GM18519 (cell line): ENCODE measurements at regions not wholly inside any gene's neighbourhood (a gene's known extent, or its start where the extent isn't known, plus 50 kb on each side); places are given as distances from the start of the nearest gene placed in this dataset.
"Not testable (repeated sequence)": the region's sequence is repeated elsewhere in the genome, so short reads cannot be mapped to it uniquely, and the experiment has no call there.

Source experiments
- ATAC-seq: cut with Tn5 transposase; IDR thresholded peaks from one replicate; pipeline ENCODE4 v1.9.1; 2021; ENCODE audit warnings: mild to moderate bottlenecking, moderate library complexity; ENCODE audit not compliant: unreplicated experiment, low FRiP score

- ATAC-seq, result no peak
Observed at GRCh38 chr4:57220172-57220571, 110.0 kb upstream of the IGFBP7 start.

GRCh38 chr4:57219431-57219830 lies 109.2 kb upstream of the IGFBP7 start:
- no peak for ATAC-seq

- no peak for ATAC-seq
Observed at GRCh38 chr4:57214654-57215411, 104.6 kb upstream of the IGFBP7 start.

DNA sequence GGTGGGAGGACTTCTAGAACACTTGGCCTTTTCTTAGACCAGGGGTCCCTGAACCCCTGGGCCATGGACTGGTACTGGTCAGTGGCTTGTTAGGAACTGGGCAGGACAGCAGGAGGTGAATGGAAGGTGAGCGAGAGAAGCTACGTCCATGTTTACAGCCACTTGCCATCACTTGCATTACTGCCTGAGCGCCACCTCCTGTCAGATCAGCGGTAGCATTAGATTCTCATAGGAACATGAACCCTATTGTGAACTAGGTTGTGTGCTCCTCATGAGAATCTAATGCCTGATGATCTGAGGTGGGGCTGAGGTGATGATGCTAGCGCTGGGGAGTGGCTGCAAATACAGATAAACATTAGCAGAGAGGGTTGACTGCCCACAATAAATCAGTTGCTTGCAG lies 100.9 kb upstream of the IGFBP7 start:
- ATAC-seq, result no peak

GRCh38 chr4:57206172-57206571 lies 96.0 kb upstream of the IGFBP7 start:
- ATAC-seq, result no peak

DNA sequence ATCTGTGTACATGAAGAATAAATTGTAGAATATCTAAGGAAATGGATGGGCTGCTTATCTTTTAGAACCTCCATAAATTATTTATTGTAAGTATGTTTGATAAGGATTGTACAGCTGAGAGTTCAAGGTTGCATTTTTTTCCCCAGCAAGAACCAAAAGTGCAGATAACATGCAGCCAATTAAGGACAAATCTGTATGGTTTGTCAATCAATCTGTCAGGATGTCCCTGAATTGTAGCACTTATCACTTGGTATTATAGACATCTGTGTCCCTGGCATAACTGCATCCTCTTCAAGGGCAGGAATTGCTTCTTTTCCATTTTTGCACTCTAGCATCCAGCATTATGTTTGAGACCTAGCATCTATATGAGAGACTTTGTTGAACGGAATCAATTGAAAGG lies 95.4 kb upstream of the IGFBP7 start:
- no peak for ATAC-seq

DNA sequence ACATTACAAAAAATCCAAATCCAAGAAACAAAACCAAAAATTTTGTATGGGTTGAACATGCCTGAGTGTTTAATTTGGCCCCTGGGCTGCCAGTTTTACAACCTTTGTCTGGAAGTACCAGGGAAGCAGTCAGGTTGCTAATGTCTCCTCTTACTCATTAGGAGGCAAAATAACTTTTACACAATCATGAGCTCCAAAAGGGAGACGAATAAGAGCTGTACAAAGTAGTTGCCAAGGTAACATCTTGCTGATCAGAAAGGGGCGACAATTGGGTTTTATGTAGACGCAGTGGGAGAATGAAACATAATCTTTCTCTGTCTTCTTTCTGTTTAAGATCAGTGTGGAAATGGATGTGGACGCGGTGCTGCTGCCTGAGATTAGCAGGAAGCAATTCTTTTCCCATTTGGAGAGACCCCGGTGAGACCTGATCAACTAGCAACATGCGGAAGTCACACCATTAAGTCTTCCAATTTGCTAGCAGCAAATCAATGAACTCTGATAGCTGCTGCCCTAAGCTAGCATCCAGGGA lies 90.7 kb upstream of the IGFBP7 start:
- ATAC-seq, result no peak

- ATAC-seq, result no peak
Observed at GRCh38 chr4:57199267-57199666, 89.1 kb upstream of the IGFBP7 start.

DNA sequence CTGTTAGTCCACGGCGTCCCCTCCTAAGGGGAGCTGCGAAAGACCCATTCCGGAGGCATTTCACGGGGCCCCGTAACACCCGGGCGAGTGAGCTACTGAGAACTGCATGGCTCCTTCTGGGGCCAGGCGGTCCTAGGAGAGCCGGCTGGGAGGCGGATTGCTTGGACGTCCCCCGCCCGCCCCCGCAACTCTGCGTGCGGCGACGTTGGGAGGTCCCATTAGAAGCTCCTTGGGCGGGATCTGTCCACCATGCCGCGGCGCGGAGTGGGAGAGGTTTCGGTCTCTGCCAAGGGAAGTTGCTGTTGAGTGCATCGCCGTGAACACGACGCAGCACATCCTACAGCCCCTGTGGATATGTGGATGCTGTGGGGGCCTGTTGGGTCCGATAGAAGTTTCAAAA lies 85.4 kb upstream of the IGFBP7 start:
- ATAC-seq, result no peak

GRCh38 chr4:57194068-57194611 lies 84.0 kb upstream of the IGFBP7 start:
- ATAC-seq, result no peak

- ATAC-seq, result no peak
Observed at GRCh38 chr4:57193209-57193810, 83.1 kb upstream of the IGFBP7 start.

- ATAC-seq, result no peak
Observed at GRCh38 chr4:57191523-57192034, 81.4 kb upstream of the IGFBP7 start.

DNA sequence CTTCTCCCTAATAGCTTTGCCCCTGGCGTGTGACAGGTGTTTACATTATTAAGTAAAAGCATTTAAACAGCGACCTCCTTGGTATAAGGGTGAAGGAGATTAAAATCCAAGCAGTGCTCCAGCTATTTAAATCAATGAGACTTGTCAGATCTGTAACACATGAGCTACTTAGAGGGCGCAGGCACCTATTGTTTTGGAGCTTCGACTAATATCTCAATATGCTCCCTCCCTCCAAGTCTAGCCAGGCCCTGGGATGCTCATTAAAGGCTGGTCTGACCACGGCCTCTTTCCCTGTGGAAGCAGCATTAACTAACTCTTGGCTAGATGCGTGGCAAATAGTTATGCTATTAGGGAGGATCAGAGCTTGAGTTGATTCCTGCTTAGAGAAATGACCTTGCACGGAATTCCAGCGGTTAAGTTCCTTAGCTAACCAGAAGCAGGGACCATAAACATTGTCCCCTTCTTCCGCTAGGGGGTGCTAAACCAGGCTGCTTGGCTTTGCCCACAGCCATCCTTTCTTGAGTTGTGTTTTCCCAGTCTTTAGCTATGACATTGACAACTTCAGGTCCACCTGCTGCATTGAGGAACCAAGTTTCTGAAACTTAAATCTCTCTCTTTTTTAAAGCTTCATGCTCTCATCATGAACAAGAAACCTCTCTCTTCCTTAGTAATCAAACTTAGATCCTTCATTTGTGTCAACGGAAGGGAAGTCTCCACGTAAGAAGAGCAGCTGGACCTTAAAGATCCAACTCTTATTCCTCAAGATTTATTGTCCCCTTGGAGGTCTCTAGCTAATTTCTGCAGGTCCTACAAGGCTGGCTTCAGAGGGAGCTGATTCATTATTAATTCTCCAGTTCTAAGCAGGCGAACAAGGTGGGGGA lies 80.7 kb upstream of the IGFBP7 start:
- peak; percentile 65 for ATAC-seq

- ATAC-seq, result no peak
Observed at GRCh38 chr4:57187246-57187645, 77.1 kb upstream of the IGFBP7 start.

DNA sequence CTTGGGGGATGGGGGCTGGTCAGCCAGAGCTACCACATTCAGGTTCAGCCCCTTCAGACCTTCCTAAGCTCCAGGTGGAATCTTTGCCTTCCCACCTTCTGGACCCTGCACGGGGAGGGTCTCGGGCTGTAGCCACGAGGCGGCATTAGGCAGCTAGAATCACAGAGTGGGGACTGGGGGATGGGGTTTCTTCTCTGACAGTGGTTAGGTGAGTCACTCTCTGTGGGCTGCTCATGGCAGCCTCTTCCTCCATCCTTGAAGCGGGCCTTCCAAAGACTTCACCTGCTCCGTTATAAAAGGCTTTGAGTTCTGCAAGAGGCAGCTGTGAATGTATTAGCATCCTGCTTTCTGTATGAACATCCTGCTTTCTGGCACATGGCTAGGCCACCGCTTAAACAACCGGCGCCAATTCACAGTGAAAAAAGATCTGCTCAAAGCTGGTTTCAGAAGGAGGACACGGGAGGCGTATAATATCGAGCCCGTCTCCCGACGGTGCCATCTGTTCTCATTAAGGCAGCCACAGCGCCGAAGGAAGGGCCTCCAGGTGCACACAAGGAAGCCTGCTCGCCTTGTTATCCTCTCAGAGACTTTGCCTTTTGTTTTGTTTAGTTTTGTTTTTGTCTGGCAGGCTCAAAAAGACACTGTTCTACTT lies 74.3 kb upstream of the IGFBP7 start:
- ATAC-seq, result no peak

DNA sequence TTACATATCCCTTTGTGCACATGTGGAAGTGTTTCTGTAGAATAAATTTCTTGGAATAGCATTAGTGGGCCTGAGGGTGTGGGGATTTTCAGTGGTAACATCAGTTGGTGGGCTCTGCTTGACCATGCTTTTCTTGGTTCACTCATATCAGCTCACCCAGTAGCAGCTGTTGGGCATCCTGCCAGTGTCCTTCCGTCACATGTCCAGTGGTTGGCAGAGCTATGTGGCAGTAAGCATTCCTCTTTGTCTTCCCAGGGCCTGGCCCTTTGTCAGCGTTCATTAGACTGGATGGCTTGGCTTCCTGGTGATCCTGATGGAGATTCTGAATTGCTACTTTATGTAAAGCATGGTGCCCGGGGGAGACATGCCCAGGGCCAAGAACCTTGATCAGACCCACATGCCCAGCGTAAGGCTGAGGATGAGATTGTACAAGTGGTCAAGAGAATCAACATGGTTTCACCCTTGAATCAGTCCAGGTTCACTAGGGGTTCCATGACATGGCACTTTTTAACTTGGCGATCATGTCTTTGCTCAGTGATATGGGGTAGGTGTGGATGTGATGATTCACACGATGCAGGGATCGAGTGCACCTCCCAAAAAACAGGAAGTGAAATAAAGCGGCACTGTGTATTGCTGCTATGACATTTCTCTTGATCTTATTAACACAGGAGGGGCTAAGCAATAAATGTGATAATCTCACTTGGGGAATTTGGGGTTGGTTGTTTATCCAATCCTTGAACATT lies 72.1 kb upstream of the IGFBP7 start:
- ATAC-seq, result no peak

DNA sequence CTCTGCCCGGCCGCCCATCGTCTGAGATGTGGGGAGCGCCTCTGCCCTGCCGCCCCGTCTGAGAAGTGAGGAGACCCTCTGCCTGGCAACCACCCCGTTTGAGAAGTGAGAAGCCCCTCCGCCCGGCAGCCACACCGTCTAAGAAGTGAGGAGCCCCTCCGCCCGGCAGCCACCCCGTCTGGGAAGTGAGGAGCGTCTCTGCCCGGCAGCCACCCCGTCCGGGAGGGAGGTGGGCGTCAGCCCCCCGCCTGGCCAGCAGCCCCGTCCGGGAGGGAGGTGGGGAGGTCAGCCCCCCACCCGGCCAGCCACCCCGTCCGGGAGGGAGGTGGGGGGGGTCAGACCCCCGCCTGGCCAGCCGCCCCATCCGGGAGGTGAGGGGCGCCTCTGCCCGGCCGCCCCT lies 63.0 kb upstream of the IGFBP7 start:
- ATAC-seq, result not testable (repeated sequence)

DNA sequence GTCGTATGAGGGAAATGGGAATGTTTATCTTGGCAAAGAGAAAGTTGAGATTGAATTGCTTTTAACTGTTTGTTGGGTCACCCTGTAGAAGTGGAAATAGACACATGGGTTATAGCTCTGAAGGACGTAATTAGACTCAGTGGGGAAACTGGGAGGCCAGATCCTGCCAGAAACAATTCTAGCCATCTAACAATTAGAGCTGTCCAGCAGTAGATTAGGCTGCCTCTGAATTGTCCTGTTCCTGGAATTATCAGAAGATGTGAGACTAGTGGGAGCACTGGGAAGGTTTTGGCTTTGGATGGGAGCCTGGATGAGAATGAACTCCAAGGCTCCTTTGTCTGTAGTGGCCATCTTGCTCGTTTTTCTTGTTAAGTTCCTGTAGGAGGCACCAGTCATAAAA lies 61.9 kb upstream of the IGFBP7 start:
- ATAC-seq, result no peak

DNA sequence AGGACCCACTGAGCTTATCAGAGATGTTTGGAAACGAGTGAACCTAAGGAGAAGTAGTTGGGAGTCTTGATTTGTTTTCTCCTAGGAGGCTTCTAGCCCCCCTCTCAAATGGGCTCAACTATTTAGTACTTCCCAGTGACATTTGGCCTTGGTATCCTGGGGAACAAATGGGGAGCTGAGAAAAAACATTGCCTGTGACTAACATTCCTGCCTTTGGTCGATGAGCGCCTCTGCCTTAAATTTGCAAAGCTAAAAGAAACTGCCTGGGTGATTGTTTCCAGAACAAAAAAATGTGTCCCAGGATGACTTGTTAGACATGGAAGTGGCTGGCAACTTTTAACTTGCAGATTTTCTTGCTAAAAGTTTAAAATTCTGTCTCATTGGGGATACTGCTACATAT lies 58.8 kb upstream of the IGFBP7 start:
- no peak for ATAC-seq
